Activated CD8-positive, alpha-beta memory T cell treated with anti-CD3 and anti-CD28 coated beads for 24 hours (primary cell): ENCODE measurements at regions not wholly inside any gene's neighbourhood (a gene's known extent, or its start where the extent isn't known, plus 50 kb on each side); places are given as distances from the start of the nearest gene placed in this dataset.
"Not testable (repeated sequence)": the region's sequence is repeated elsewhere in the genome, so short reads cannot be mapped to it uniquely, and the experiment has no call there.

Source experiments
- DNase-seq: peaks from one replicate; pipeline ENCODE4 v3.0.0-alpha.2; 2020

DNA sequence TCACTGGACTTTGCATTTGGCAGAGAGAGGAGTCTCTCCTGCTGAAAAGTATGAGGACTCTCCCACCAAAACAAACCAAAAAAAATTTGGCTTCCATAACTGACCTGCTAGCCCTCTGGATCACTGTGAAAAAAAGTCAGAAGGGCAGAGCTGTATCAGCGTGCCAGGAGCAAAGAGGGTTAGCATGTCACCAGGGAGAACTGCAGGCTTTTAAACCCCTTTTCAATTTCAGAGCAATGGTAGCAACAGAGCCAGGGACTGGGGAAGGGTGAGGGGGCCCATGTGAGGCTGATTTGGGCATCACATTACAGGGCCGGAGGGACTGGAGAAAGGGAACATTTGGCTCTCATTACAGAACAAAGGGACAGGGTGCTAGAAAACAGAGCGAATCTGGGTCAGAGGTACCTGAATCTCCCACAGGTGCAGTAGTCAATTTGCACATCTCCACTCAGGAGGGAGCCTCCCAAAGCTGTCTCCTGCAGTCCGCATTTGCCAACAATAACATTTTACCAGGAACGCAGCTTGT lies 185.7 kb upstream of the EYA4 start:
- DNase-seq: no peak

DNA sequence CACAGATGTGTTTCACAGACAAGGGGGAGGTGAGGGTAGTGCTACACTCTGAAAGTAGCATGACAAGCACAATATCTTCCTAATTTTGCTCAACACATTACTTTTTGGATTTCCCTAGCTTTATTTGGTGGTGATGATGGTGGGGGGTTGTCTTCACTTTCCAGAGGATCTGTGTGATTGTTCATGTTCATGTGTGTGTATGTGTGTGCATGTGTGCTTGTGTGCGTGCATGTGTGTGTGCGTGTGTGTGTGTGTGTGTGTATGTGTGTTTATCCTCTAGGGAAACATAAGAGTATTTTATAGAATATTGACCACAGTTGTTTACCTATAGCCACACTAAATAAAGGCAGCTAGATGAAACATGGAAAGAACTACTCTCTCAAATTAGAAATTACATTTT lies 183.8 kb upstream of the EYA4 start:
- DNase-seq: no peak

DNA sequence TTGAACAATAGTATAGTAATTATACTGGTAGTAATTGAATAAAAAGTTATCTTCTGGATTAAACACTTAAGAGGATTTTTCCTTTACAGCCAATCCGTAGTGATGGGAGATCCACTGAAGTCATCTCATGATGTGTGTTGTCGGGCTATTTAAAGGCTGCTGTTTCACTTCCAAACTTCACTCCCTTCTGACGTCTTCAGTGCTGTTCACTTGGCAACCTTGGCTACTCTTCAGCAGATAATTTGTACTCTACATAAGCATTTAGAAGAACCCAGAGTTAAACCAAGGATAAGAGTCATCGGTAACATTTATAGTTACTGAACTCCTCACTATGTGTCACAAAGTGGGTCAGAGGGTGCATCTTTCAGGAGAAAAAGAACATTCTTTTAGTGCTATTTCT lies 179.1 kb upstream of the EYA4 start:
- no peak for DNase-seq

DNA sequence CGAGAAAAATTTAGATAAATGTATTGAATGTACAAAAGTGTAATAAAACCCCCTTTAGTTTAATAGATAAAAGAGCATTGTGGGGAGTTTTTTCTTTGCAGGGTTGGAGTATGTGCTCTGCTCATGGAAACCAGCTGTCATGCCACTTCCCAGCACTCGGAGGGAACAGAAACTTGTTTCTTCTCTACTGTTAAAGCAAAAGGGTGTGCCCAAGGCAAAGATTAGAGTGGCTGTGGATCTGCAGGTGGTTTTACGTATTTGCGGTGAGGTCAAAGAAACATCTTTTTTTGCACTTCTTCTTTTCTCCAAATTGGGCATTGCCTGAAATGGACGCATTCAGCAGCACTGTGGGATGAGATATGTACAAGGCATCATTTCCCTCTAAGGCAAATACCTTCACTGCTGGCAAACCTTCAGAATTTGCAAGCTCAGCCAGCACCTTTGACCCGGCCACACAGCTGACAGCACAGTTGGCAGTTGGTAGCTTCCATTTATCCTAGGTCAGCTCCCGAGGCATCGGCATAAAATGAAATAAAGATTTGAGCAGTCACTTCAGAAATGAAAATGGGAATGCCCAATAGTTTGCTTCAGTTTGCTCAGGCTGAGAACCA lies 178.4 kb upstream of the EYA4 start:
- no peak for DNase-seq

DNA sequence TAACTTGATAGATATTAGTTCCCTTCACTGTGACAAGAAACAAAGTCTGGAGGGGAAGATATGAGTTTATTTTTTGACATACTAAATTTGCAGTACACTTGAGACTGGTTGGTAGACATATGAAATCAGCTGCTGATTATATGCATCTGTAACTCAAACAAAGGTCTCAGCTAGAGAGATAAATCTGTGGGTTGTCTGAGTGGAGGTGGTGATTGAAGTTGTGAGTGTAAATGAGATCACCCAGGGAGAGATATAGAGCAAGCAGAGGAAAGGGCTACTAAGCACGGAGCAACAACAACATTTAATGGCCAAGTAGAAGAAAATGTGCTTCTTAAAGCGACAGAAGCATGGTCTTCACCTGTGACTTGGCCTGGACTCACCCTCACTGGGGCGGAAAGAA lies 173.2 kb upstream of the EYA4 start:
- DNase-seq: no peak

DNA sequence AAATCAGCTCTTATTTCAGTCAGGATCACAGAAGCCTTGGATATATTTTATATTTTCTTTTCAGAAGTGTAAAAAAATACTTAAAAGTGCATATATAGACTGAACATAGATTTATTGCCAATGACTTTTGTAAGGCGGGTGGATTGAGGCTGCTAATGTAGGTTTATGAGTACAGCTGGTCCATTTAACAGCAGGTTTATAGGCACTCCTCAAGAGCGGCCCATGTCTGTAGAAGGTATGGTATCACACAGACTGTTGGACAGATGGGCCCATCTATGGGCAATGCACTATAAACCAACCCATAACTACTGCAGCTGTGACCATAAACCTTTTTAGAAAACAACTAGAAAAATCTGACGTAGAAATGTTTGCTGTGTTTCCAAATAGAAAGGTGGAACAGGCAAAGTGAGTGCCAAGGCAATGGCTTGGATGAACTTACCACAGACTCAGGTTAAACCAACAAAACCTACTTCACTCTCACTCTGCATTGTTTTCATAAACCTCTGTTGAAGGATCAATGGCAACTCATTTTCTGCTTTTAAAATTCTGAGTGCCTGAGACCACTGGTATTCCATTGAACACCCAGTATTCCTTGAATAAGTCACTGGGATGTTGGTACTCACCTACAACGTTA lies 170.6 kb upstream of the EYA4 start:
- no peak for DNase-seq

DNA sequence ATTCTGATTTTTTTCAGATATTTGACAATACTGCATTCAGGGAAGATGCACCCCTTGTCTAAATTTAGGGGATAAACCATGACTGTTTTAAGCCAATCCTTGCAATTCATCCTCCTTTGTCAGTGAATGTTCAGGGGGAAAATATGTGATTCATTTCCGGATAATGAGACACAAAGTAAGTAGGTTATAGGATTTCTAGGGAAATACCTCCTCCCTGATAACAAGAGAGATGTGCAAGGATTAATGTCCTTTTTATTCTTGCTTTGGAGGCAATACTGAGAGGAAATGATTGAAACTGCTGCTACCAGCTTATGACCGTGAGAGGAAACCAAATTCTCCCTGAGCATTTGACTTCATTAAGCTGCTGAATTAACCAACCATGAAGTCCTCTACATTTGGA lies 161.3 kb upstream of the EYA4 start:
- no peak for DNase-seq

DNA sequence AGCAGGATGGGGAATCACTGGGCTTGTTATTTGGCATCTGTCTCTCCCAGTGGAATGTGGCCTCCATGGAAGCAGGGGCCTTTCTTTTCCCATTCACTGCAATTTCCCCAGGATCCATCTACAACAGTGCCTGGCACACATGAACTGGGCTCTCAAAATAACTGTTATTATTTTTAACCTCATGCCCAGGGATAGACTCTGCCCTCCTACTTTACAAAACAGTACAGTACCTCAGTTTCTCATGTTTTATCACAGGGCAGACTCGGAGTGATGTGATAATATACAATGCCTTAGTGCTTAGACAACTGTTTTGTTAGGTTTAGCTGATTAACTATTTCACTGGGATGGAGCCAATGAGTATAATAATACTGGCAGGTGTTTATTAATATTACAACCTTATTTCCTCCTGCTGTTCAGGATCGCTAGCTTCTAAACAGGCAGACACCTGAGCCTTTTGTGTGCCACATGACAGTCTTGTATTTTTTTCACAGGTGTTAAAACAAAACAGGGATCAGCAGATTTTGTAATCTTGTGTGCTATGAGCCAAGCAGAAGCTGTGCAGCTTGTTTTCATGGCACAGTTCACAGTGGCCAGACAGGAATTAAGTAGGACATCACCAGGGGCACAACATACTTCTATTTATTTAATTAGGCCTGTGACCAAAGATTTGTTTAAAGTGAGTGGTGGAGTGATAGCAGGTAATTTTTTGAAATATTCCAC lies 157.7 kb upstream of the EYA4 start:
- no peak for DNase-seq

DNA sequence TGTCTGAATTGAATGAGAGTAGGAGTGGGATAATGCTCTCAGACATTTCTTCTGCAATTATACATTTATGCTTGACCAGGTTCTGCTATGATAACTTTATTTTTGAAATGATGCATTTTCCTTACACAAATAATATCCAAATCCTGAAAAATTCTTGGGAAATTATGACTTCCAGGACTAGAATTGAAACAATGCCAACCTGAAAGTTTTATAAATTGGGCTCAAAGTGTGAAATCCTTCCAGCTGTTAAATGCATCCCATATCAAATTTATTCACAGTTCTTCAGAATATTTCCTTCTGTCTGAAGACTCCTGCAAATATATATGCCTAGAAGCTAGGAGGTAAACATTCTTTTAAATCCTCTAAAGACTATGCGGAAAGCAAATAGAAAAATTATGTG lies 155.7 kb upstream of the EYA4 start:
- DNase-seq: no peak

DNA sequence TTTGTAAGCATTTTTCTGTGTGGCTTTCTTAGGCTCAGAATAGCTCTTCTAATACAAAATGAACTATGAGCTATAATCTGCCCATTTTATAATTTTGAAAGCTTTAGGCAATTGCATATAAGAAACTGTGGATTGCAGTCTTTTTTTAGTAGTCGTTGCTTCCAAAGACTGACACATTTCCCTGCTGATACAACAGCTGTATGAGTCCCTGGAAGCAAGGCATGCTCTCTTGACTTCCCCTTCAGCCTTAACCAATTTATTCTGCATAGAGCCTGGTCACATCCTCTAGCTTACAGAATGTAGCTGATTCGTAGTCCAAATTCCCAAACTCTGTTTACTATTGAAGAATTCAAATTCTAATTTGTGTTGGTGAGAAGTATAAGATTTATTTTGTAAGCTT lies 155.3 kb upstream of the EYA4 start:
- no peak for DNase-seq

DNA sequence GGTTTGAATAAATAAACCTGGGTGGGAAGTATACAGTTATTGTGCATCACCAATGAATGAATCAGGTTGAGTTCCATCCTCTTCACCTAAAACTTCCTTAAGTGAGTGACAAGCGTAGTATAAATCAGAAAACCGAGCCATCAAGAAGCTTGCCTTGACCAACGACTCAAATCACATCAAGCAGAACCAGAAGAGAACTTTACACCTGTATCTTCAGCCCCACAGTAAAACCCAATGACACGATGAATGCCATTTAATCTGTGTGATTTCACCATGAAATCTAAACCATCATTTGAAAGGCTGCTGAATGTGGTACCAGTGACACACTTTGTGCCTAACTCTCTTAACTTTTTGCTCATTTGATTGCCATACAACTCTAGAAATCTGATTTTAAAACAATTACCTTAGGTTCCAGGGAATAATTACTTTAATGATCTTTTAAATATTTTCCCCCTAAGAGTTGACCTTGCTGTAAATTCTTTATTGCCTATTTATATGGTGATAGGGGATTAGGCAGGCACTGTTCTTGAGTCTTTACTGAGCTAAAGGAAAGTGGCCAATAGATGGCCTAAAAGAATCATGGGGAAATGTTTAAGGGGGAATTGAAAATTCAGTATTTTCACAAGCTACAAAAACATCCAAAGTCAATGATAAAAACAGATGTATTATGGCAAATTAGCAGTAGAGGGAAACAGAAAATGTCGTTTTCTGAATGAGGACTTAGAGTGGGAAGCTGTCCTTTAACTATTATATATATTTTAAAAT lies 152.0 kb upstream of the EYA4 start:
- no peak for DNase-seq

DNA sequence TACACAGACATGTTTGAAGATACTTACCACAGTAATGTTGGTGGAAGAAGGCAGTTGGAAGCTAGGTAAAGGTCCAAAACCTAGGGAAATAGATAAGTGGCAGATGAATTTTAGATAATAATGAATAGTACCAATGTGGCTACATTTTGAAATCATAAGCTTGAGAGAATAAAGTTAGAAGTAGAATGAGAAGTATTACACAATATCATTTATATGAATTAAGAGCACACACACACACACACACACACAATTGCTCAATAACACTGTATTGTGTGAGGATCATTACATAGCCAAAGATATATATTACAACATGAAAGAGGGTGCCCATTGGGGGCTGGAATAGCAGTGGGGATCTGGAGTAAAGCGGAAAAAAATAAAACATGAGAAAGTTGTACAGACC lies 149.0 kb upstream of the EYA4 start:
- no peak for DNase-seq

DNA sequence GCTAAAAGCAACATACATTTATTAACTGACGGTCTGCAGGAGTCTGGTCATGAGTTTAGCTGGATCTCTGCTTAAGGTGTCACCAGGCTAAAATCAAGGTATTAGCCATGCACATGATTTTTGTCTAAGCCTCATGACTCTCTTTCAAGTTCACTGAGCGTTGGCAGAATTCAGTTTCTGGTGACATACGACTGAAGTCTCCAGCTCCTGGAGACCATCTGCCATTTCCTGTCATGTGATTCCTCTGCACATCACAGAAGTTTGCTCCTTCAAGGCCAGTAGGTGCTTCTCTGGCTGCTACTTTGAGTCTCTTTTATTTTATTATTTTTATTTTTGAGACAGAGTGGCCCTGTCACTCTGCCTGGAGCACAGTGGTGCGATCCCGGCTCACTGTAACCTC lies 148.4 kb upstream of the EYA4 start:
- DNase-seq: no peak

DNA sequence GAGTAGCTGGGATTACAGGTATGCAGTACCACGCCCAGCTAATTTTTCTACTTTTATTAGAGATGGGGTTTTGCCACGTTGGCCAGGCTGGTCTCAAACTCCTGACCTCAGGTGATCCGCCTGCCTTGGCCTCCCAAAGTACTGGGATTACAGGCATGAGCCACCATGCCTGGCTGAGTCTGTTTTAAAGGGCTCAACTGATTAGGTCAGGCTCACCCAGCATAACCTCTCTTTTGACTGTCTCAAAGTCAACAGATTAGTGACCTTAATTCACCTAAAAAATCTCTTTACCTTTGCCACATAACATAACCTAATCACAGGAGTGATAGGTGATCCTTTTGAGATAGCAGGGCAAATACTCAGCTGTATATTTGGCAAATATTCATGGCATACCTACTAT lies 147.9 kb upstream of the EYA4 start:
- DNase-seq: not testable (repeated sequence)

DNA sequence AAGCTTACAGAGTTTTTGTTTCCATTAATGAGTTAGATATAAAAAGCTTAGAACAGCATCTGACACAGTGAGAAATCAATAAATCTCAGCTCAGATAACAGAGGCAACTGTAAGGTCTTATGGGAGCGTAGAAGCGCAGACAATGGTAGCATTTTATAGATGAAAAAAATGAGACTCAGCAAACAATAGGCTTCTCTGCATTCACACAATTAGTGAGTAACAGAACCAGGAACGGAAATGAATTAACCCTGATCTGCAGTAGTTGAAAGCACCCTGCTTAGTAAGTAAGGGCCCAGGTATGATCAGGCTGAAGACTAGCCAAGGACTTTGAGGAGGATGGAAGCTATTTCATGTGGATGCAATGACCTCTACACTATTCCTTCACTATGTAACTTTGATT lies 147.2 kb upstream of the EYA4 start:
- no peak for DNase-seq

DNA sequence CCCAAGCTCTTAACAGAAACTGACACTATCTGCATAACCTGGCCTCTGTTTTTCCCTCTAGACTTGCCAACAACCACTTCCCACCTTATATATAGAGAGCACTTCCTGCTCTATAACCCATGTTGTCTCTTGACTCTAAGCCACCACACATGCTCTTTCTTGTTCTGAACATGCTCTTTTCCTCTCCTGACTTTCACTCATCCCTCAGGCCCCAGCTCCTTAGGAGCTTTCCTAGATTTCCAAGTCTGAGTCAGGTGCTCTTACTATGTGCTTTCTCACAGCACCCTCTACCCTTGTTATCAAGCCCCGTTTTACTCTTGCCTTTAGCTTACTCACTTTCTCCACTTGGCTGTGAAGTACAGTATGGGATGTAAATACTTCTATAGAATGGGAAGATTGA lies 143.9 kb upstream of the EYA4 start:
- no peak for DNase-seq

DNA sequence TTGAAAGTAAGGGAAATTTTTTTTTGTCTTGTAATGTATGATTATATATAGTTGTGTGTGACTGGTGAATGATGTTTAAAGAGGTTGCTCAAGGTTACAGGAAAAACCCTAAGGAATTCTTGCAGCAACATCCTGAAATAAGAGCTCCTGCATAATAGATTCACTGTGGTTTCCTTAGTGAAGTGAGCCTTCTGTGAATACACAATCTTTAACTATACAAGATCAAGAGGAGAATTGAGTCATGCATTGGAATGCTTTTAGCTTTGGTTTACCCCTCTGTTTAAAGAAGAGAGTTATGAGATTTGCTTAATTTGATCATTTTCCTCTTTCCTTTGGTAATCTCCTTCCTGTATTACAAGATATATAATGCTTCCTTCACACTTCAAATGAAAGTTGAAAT lies 141.6 kb upstream of the EYA4 start:
- DNase-seq: no peak

DNA sequence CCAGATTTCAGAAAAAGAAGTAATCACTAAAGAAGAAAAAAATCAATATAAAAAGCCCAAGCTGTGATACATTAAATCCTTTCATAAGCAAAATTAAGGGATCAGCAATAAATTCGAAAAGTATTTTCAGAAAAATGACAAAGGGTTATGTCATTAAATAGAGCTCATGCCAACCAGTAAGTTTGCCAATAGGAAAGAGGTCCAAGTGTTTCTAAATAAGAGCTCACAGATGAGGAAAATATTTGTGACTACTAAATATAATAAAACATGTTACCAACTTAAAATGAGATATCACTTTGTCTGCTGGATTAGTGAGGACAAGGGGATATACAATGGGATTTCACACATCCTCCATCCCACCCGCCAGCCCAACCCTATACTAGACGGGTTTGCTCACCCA lies 140.3 kb upstream of the EYA4 start:
- no peak for DNase-seq

DNA sequence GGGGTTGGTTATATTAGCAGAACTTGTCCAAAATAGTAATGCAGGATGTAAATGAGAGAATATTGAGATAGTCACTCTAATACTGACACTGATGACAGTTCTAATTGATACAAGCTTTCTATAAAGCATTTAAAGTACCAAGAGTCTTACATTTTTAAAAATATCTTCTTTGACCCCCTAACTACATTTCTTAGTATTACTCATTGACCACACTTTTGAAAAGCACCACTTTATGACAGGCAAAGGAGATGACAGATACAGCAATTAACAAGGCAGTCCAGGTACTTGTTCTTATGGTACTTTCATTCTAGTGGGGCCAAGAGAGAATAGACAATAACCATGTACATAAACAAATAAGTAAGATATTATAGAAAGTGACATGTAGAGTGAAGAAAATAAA lies 139.4 kb upstream of the EYA4 start:
- no peak for DNase-seq

DNA sequence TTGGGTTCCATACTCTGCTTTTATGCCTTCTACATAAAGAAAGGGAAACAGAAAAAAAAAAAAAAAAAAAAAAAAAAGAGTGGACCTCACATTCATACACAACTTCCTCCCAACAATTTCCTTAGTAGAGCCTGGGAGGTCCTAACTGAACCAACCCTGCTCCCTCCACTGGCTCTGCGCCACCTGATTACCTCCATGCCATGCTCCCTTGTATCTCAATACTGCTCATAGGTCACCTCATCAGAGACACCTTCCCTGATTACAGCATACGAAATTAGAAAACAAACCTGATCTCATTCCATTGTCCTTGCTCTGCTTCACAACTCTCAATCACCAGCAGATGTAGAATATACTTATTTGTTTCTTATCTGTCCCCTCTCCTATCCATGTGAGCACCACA lies 134.2 kb upstream of the EYA4 start:
- DNase-seq: no peak

DNA sequence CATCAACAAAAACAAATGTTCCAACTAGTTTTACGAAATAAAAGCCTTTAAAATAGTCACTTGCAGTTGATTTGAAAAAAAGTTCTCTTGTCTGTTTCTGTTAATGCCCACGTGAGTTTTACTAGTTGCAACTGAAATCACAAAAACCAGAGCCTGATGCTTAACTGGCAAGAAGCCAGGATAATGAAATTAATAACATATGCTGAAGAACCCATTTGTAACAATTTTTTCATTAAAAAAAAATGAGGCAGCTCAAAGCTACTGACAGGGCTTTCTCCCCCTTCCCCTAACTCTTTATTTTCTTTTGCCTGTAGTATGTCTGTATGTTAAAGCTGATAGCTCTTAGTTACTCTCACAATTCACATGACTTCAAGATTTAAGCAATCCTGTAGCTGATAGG lies 132.7 kb upstream of the EYA4 start:
- no peak for DNase-seq

DNA sequence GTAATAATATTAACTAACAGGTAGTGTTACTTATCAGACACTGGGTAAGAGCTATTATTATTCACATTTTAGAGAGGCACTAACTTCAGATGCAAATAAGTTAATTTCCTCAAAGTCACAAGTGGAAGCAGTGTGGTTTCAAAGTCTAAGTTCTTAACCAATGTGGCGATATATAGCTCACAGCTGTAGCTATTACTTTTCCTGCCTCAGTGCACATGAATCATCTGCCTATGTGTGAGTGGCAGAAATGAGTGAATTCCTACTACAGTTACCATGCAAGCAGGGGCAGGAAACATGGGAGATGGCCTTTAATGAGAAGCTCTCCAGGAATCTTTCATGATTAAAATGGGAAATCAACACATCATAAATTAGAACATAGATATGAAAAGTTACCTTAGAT lies 126.2 kb upstream of the EYA4 start:
- no peak for DNase-seq

DNA sequence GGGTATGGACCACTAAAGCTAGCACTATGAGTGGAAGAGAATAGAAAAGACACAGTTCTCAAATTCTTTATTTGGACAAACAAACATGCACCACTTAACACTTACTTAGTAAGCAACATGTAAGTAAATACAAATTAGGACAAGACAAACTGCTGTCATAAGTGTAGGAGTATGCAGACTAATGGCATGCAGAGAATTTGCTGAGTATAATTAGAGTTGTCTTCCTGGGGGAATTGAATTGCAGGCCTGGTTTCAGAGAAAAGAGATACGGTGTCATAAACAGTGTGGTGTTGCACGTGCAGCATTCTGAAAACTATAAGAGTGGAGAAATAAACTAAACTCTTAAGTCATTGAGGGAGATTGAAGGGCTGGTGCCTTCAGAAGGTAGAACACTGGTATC lies 125.2 kb upstream of the EYA4 start:
- DNase-seq: no peak

DNA sequence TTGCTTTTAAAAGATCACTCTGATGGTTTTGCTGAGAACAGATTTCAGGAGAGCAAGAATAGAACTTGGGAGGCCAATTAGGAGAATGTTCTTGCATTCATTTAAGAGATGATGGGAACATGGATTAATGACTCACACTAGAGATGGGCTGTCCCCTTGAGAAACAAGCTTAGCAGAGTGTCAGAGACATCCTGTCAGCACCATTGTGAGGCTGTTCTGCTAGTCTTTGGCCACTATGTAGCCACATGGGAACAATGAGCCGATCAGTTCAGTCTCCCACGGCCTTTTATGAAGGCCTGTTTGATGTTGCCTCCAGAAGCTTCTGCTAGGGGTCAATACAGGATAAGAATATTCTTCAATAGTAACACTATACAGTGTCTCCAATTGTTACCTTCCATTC lies 113.0 kb upstream of the EYA4 start:
- no peak for DNase-seq
